ENCODE measurements at regions not wholly inside any gene's neighbourhood (a gene's known extent, or its start where the extent isn't known, plus 50 kb on each side); places are given as distances from the start of the nearest gene placed in this dataset.

DNA sequence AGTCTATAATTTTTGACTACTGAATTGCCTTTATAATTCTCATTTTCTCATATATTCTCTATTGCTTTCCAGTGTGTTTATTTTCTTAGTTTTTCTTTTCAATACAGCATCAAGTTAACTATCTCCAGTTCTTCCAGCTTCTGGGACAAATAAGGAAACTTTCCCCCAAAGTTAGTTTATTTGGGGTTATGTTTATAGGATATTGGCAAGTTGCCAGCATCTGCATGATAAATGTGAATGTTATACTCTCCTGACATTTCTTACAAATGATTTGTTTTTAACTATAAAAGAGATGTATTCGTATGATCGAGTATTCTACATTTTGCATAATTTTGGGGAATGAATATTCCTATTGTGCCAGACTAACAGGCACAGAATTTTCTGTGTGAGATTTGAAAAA lies 140.6 kb upstream of the KCNJ3 start:
- TF ChIP-seq, protein P1, sequence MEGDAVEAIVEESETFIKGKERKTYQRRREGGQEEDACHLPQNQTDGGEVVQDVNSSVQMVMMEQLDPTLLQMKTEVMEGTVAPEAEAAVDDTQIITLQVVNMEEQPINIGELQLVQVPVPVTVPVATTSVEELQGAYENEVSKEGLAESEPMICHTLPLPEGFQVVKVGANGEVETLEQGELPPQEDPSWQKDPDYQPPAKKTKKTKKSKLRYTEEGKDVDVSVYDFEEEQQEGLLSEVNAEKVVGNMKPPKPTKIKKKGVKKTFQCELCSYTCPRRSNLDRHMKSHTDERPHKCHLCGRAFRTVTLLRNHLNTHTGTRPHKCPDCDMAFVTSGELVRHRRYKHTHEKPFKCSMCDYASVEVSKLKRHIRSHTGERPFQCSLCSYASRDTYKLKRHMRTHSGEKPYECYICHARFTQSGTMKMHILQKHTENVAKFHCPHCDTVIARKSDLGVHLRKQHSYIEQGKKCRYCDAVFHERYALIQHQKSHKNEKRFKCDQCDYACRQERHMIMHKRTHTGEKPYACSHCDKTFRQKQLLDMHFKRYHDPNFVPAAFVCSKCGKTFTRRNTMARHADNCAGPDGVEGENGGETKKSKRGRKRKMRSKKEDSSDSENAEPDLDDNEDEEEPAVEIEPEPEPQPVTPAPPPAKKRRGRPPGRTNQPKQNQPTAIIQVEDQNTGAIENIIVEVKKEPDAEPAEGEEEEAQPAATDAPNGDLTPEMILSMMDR (conservative IDR thresholded peaks at IDR 0.05; ENCODE audit: low read length) = no peak
- TF ChIP-seq EZH2phosphoT487 (IDR thresholded peaks at IDR 0.05; ENCODE audit: borderline replicate concordance) = no peak

Data from Loucy (cell line).